HepG2 (cell line): ENCODE measurements at regions not wholly inside any gene's neighbourhood (a gene's known extent, or its start where the extent isn't known, plus 50 kb on each side); places are given as distances from the start of the nearest gene placed in this dataset.

Experiments used
- ATF3 ChIP-seq: sonication (generic); formaldehyde crosslinking; IDR thresholded peaks from 2 replicates; pipeline ENCODE4 v1.4.0; 2020; ENCODE audit warnings: missing genetic modification reagents
- BHLHE40 ChIP-seq: IDR thresholded peaks from 2 replicates; pipeline ENCODE4 v1.6.1; 2011; ENCODE audit warnings: low read length, improper control_type of control experiment
- CTCF ChIP-seq: sonication (generic); formaldehyde crosslinking; IDR thresholded peaks from 2 replicates; pipeline ENCODE4 v1.5.0; 2020; ENCODE audit warnings: mild to moderate bottlenecking, missing genetic modification reagents, moderate library complexity
- ELF4 ChIP-seq: sonication (generic); formaldehyde crosslinking; IDR thresholded peaks from 2 replicates; pipeline ENCODE4 v1.5.0; 2020; ENCODE audit warnings: missing genetic modification reagents, mild to moderate bottlenecking, moderate library complexity, borderline replicate concordance
- FOSL2 ChIP-seq: sonication (generic); formaldehyde crosslinking; IDR thresholded peaks from 2 replicates; pipeline ENCODE4 v1.4.0; 2020; ENCODE audit warnings: missing genetic modification reagents
- FOXA3 ChIP-seq: IDR thresholded peaks from 2 replicates; pipeline ENCODE4 v1.6.1; 2016; ENCODE audit warnings: missing genetic modification reagents, missing compliant biosample characterization
- NR2F2 ChIP-seq: IDR thresholded peaks from 2 replicates; pipeline ENCODE4 v1.6.1; 2012; ENCODE audit warnings: low read depth, inconsistent platforms, borderline replicate concordance
- ZNF564 ChIP-seq: sonication (generic); formaldehyde crosslinking; IDR thresholded peaks from 2 replicates; pipeline ENCODE4 v1.8.1; 2023; ENCODE audit warnings: mild to moderate bottlenecking, missing genetic modification reagents

- no peak for TF ChIP-seq CTCF (CRISPR knock-in tag)
- no peak for TF ChIP-seq NR2F2
- no peak for TF ChIP-seq ELF4
- no peak for TF ChIP-seq BHLHE40
- no peak for TF ChIP-seq FOXA3 (CRISPR knock-in tag)
- TF ChIP-seq ZNF564 (CRISPR knock-in tag): no peak
- TF ChIP-seq ATF3 (CRISPR knock-in tag): no peak
- no peak for TF ChIP-seq FOSL2 (CRISPR knock-in tag)
These were observed 662.5 kb downstream of the TYW1 start for GRCh38 chr7:67659091-67659490.
